GM18868 (cell line): ENCODE measurements at regions not wholly inside any gene's neighbourhood (a gene's known extent, or its start where the extent isn't known, plus 50 kb on each side); places are given as distances from the start of the nearest gene placed in this dataset.
"Not testable (repeated sequence)": the region's sequence is repeated elsewhere in the genome, so short reads cannot be mapped to it uniquely, and the experiment has no call there.

Experiments
- ATAC-seq: cut with Tn5 transposase; IDR thresholded peaks from one replicate; pipeline ENCODE4 v1.9.1; 2021; ENCODE audit warnings: mild to moderate bottlenecking, moderate library complexity; ENCODE audit not compliant: unreplicated experiment

DNA sequence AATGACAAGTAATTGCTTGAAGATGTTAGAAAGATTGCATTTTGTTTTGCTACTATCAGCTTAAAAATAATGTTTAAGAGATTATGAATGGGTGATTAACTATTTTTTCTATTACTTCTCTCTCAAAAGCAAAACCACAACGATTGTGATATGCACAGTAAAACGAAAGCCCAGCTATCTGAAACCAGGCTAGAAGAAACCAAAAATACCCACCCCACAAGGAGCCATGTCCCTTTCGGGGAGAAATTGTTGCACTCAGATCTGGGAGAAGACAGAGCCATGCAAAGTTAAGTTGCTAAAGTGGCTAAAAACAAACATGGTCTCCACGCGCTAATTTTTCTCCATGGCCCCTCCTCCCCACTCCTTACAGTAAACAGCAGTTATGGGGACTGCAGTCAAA, 173.6 kb downstream of the RPS24 start:
- no peak for ATAC-seq

GRCh38 chr10:78207776-78208175, 174.1 kb downstream of the RPS24 start:
- no peak for ATAC-seq

DNA sequence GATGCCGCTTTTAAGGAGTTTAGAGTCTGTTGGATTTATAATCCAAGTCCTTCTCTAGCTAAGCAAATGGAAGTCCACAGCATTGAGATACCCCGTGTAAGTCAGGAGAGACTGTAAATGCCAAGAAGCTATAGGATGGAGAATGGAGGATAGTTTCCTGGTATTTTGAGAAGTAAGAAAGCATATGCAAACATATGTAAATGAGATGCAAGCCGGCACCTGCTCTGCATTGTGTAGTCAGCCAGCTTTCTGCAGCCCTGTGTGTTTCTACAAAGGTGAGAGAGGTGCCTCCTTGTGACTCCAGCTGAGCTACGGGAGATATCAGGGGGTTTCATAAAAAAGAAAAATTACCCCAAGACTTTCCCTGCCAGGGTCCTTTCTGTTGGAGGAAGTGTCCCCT, 176.3 kb downstream of the RPS24 start:
- ATAC-seq, result no peak

DNA sequence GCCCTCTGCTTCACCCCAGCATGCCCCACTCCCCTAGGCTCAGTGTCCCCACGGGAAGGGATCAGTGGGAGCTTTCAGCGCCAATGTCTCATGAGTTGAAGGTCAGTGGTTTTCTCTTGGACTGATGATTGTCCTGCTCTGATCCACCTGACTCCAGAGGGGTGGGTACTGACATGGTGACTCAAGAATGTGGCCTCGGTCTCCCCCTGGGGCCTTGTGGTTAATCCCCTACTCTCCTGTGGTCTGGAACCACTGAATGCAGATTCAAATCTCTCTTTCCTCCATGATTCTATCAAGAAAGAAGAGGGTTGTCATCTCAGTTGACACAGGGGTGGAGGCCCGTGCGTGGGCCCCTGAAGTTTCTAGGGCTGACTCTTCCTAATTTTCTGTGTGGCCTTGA, 176.9 kb downstream of the RPS24 start:
- no peak for ATAC-seq

DNA sequence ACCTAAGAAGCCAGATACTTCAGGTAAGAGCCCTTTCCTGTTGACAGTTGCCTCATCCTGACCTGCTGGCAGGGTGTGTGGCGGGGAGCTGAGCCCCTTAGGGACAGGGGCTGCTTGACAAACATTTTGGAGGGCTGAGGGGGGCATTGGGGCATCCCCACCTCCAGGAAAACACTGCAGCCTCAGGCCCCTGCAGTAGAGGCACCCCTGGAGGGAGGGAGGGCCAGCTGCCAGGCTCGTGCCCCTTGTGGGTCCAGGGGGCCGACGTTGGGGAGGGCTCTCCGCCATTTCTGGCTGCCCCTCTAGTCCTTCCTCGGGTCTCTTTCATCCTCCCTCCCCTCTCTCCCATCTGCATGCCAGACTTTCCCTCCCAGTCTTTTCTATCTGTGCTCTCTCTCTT, 177.3 kb downstream of the RPS24 start:
- no peak for ATAC-seq

GRCh38 chr10:78211561-78212051, 177.9 kb downstream of the RPS24 start:
- ATAC-seq, result no peak

DNA sequence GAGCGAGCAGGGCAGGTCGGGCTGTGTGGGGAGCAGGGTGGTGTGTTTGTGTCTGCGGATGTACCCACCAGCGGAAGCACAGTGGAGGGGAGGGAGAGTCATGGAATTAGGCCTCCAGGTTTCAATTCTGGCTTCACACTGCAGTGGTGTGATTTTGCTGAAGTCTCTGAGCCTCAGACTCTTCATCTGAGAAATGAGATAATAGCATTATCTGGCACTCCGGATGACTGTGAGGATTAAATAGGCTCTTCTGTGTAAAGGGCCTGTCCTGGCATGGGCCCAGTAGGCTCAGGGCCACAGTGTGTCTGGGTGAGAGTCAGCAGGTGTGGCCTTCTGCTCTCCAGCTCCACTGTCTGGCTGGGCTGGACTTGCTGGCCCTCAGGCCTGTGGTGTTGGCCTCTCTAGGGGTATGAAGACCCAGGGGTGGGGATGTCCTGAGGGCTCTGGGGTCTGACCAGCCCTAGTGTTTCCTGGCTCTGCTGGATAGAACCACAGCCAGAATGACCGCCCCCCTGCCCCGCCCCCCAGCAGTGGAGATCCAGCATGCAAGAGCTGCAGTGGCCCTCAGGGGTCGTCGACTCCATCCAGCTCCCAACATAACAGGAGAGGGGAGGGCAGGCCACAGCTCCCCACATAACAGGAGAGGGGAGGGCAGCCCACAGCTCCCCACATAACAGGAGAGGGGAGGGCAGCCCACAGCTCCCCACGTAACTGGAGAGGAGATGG, 178.6 kb downstream of the RPS24 start:
- no peak for ATAC-seq

GRCh38 chr10:78212786-78213175, 179.1 kb downstream of the RPS24 start:
- no peak for ATAC-seq

- no peak for ATAC-seq
These were observed 181.3 kb downstream of the RPS24 start for GRCh38 chr10:78214955-78215354.

- ATAC-seq, result no peak
These were observed 182.0 kb downstream of the RPS24 start for GRCh38 chr10:78215645-78216044.

DNA sequence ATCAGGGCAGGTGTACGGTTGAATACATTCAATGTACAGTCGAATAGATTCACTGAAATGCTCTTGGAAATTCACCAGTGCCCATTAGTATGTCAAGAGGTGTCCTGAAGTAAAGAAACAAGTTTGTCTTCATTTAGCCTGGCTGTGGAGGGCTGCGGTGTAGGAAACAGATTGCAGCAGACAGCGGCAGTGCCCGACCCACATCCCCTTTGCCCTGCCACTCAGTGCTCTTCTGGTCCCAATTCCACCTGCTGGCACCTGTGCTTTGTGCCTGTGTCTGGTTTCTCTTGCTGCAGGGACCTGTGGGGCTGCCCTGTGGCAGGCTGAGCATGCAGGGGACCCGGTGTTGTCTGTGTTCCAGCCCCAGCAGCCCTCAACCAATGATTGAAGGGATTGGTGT, 183.7 kb downstream of the RPS24 start:
- no peak for ATAC-seq

DNA sequence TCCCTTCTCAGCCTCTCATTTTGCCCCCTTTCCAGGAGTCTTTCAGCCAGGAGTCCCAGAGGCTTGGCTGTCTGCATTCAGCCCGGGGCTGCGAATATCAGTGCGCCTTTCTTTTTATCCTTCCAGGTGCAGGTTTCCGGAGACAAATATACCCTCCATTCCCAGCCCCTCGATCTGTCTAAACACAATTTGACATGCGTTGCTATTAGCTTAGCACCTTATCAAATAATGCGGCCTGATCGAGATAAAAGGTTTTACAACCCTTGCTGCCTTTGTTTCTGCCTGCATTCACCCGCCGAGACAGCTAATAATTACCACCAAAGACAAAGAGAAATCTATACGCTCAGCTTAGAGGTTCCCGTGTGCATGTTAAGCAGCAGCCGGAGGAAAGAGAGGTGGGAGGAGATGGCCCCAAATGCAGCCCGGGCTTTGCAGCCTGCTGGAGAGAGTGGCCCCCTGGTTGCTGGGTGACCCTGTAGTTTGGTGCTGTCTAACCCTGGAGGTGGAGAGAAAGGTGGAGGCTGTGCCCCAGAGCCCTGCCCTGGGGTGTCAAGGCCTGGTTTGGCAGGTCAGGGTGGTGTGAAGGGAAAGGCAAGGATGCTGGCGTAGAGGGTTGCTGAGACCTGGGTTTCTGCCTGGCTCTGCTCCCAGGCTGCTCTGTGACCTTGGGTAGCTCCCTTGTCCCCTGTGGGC, 185.3 kb downstream of the RPS24 start:
- ATAC-seq, result no peak

- ATAC-seq, result not testable (repeated sequence)
These were observed 185.9 kb downstream of the RPS24 start for GRCh38 chr10:78219568-78219967.

DNA sequence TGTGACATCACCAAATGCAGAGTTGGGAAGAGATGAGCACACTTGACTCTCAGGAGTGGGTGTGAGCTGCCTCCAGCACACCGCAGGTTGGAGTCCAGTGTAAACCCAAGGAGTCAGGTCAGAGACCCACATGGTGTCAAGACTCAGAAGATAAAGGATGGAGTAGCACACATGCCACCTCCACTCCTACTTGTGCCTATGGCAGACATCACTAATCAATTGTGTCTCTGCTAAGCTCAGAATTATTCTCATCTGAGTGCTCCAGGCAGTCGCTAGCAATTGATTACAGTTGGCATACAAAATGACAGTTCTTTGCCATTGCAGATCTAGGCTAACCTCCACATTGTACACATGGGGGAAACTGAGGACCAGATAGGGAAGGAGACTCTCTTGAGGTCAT, 187.1 kb downstream of the RPS24 start:
- ATAC-seq, result no peak

GRCh38 chr10:78222096-78222790, 188.6 kb downstream of the RPS24 start:
- ATAC-seq, result no peak

DNA sequence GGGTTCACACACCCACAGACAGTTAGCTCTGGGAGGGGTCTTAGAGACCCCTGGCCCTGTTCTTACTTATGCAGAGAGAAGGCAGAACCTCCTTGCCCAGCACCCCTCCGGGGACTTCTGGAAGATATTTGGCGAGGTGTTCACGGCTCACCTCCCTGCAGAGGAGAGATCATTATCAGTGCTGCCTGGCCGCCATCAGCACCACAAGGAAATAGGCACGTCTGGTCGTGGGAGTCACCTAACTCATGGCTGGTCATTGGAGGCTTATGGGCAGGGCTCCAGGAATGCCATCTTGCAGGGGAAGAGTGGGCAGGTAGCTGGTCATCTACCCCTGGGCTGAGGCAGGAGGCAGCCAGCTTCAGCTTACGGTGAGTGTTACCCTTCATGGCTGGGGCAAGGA, 189.4 kb downstream of the RPS24 start:
- no peak for ATAC-seq

- no peak for ATAC-seq
These were observed 190.9 kb downstream of the RPS24 start for GRCh38 chr10:78224602-78225001.

- ATAC-seq, result no peak
These were observed 191.9 kb downstream of the RPS24 start for GRCh38 chr10:78225594-78225993.

DNA sequence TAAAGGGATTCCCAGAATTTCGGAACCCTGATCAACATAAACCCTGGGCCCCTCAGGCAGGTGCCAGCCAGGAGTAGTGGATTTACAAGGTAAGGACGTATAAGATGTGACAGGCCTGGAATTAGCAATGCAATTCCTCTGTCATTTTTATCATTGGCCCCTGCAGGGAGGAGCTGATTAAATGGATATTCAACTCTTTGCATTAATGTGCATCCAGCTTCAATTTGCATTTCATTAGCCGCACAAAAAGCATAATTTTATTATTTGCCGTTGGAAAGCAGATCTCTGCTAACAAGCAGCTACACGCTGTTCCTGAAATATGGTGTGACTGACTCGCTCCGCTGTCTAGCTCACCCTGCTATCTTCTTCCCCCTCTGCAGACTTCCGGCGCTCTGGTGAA, 195.8 kb downstream of the RPS24 start:
- no peak for ATAC-seq

DNA sequence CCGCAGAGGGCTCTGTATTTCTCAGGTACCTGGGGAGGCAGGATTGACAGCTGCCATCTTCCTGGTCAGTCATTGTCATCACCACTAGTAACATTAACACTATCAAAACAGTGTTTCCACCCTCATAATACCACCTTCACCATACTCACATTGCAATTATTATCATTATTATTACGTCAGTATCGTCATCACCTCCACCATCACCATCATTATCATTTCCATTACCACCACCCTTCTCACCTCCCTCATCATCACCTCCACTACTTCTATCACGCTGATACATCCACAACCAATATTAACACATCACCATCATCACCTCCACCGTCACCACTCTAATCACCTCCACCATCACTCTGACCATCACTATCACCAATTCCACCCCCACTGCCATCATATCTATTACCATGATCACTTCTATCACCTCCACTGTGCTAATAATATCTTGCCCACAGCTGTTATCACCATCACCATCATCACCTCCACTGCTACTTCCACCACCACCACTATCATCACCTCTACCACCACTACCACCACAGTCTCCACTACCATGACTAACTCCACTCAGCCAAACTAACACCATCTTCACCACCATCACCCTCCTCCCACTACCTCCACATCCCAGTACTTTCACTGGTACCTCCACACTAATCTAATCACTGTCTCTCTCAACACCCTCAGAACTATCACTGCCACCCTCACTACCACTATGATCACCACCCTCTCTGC, 196.4 kb downstream of the RPS24 start:
- no peak for ATAC-seq

DNA sequence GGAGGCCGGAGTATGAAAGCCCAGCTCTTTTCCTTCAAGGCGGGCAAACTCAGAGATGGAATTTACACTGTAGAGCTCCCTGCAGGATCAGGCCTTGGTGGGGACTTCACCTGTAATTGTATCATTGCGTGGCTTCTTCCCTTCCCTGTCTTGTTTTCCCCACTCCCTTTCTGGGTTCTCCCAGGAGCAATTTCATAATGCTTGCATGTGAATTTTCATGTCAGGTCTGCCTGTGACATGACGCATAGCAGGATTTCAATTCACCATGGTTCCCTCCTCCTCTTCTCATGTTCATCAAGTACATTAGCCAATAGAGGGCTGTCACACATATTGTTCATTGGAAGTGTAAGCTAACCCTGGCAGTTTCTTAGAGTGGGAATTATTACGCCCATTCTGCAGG, 197.7 kb downstream of the RPS24 start:
- ATAC-seq, result no peak
